ENCODE measurements at regions not wholly inside any gene's neighbourhood (a gene's known extent, or its start where the extent isn't known, plus 50 kb on each side); places are given as distances from the start of the nearest gene placed in this dataset.

DNA sequence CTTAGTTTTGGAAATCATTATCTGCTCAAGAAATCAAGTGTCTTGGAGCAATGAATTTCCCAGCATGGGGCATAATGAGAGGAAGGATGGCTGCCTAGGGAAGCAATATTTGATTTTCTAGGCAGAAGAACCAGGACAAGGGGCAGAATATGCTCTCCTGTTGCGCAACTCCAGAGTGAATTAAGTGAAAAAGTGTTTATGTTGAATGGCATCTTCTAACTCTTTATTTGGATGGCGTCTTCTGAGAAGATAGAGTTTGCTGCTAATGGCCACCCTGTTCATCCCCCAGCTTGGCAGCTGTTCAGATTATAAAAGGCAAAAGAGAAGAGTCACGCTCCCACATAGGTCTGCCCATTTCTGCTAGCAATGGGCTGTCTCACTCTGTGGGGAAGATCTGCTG is 1278.1 kb downstream of the AACS start:
- no peak for TF ChIP-seq EZH2 (IDR thresholded peaks at IDR 0.05; ENCODE audit: borderline replicate concordance, insufficient read depth, low read length, poor library complexity, severe bottlenecking)
- TF ChIP-seq RAD21 (conservative IDR thresholded peaks at IDR 0.05): no peak
- TF ChIP-seq EP300 (conservative IDR thresholded peaks at IDR 0.05; ENCODE audit: poor library complexity, severe bottlenecking): no peak
- TF ChIP-seq, protein P1, sequence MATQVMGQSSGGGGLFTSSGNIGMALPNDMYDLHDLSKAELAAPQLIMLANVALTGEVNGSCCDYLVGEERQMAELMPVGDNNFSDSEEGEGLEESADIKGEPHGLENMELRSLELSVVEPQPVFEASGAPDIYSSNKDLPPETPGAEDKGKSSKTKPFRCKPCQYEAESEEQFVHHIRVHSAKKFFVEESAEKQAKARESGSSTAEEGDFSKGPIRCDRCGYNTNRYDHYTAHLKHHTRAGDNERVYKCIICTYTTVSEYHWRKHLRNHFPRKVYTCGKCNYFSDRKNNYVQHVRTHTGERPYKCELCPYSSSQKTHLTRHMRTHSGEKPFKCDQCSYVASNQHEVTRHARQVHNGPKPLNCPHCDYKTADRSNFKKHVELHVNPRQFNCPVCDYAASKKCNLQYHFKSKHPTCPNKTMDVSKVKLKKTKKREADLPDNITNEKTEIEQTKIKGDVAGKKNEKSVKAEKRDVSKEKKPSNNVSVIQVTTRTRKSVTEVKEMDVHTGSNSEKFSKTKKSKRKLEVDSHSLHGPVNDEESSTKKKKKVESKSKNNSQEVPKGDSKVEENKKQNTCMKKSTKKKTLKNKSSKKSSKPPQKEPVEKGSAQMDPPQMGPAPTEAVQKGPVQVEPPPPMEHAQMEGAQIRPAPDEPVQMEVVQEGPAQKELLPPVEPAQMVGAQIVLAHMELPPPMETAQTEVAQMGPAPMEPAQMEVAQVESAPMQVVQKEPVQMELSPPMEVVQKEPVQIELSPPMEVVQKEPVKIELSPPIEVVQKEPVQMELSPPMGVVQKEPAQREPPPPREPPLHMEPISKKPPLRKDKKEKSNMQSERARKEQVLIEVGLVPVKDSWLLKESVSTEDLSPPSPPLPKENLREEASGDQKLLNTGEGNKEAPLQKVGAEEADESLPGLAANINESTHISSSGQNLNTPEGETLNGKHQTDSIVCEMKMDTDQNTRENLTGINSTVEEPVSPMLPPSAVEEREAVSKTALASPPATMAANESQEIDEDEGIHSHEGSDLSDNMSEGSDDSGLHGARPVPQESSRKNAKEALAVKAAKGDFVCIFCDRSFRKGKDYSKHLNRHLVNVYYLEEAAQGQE (IDR thresholded peaks at IDR 0.05; ENCODE audit: borderline replicate concordance): no peak
- no peak for TF ChIP-seq TAF1 (IDR thresholded peaks at IDR 0.05; ENCODE audit: low read depth)
- no peak for TF ChIP-seq MXI1 (conservative IDR thresholded peaks at IDR 0.05; ENCODE audit: poor library complexity, severe bottlenecking)
- TF ChIP-seq POLR2AphosphoS5 (IDR thresholded peaks at IDR 0.05): no peak
- TF ChIP-seq, protein P2, sequence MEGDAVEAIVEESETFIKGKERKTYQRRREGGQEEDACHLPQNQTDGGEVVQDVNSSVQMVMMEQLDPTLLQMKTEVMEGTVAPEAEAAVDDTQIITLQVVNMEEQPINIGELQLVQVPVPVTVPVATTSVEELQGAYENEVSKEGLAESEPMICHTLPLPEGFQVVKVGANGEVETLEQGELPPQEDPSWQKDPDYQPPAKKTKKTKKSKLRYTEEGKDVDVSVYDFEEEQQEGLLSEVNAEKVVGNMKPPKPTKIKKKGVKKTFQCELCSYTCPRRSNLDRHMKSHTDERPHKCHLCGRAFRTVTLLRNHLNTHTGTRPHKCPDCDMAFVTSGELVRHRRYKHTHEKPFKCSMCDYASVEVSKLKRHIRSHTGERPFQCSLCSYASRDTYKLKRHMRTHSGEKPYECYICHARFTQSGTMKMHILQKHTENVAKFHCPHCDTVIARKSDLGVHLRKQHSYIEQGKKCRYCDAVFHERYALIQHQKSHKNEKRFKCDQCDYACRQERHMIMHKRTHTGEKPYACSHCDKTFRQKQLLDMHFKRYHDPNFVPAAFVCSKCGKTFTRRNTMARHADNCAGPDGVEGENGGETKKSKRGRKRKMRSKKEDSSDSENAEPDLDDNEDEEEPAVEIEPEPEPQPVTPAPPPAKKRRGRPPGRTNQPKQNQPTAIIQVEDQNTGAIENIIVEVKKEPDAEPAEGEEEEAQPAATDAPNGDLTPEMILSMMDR (IDR thresholded peaks at IDR 0.05; ENCODE audit: poor library complexity, severe bottlenecking): no peak
- no peak for TF ChIP-seq SMC3 (conservative IDR thresholded peaks at IDR 0.05; ENCODE audit: poor library complexity)
- no peaks in the 10 kb centered on the region for H3K36me3 ChIP-seq (ENCODE audit: insufficient read depth, low read length)
- H2AFZ ChIP-seq (ENCODE audit: low read depth, low read length): no peak overlapping the region

DNA sequence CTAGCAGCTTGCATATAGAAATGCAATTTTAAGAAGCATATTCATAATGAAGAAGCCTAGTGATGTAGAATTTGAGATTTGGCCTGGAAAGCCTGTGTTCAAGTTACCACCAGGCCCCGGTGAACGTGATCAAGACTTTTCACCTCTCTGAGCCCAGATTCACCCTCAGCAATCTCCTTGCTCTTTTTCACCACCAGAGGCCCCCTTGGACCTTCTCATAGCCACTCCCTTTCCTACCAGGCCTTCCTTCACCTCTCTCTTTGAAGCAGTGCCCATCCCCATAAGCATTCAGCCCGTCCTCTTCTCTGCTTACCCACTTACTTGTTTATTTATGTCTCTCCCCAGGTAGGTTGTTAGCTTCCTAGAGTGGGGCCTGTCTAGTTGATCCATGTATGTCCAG is 1280.9 kb downstream of the AACS start:
- Histone ChIP-seq H3F3A (ENCODE audit: insufficient read depth, low read length, poor library complexity, severe bottlenecking) (no peaks in the 10 kb centered on the region), H3K36me3 (ENCODE audit: insufficient read depth, low read length) (no peaks in the 10 kb centered on the region), H3K4me3 (ENCODE audit: low read length) (no peak overlapping the region), H3K9ac (ENCODE audit: low read length) (no peak overlapping the region), H3K9me2 (ENCODE audit: insufficient read depth, low read length) (no peaks in the 10 kb centered on the region), H3K27ac (ENCODE audit: low read length) (no peak overlapping the region), H2AFZ (ENCODE audit: low read depth, low read length) (no peak overlapping the region), H4K20me1 (ENCODE audit: insufficient read depth) (no peaks in the 10 kb centered on the region), H3K4me2 (ENCODE audit: low read length) (no peak overlapping the region), H3K27me3 (ENCODE audit: insufficient read depth, low read depth, low read length) (no peaks in the 10 kb centered on the region), H3K79me2 (replicated peaks; ENCODE audit: insufficient read depth, low read length) (no peaks in the 10 kb centered on the region), H3K9me3 (ENCODE audit: low read length) (no peaks in the 10 kb centered on the region)
- TF ChIP-seq, protein P2 (IDR thresholded peaks at IDR 0.05; ENCODE audit: poor library complexity, severe bottlenecking): no peak
- TF ChIP-seq, protein P1 (IDR thresholded peaks at IDR 0.05; ENCODE audit: borderline replicate concordance): no peak
- TF ChIP-seq EP300 (conservative IDR thresholded peaks at IDR 0.05; ENCODE audit: poor library complexity, severe bottlenecking): no peak
- no peak for TF ChIP-seq SMC3 (conservative IDR thresholded peaks at IDR 0.05; ENCODE audit: poor library complexity)
- TF ChIP-seq EZH2 (IDR thresholded peaks at IDR 0.05; ENCODE audit: borderline replicate concordance, insufficient read depth, low read length, poor library complexity, severe bottlenecking): no peak
- TF ChIP-seq MXI1 (conservative IDR thresholded peaks at IDR 0.05; ENCODE audit: poor library complexity, severe bottlenecking): no peak
- no peak for TF ChIP-seq POLR2AphosphoS5 (IDR thresholded peaks at IDR 0.05)
- no peak for TF ChIP-seq TAF1 (IDR thresholded peaks at IDR 0.05; ENCODE audit: low read depth)
- no peak for TF ChIP-seq RAD21 (conservative IDR thresholded peaks at IDR 0.05)

More for the DNA sequence above, 1278.1 kb downstream of the AACS start:
- Histone ChIP-seq H3K27me3 (ENCODE audit: insufficient read depth, low read depth, low read length) (no peaks in the 10 kb centered on the region), H4K20me1 (ENCODE audit: insufficient read depth) (no peaks in the 10 kb centered on the region), H3F3A (ENCODE audit: insufficient read depth, low read length, poor library complexity, severe bottlenecking) (no peaks in the 10 kb centered on the region), H3K79me2 (replicated peaks; ENCODE audit: insufficient read depth, low read length) (no peaks in the 10 kb centered on the region), H3K9me2 (ENCODE audit: insufficient read depth, low read length) (no peaks in the 10 kb centered on the region), H3K9me3 (ENCODE audit: low read length) (no peaks in the 10 kb centered on the region), H3K4me3 (ENCODE audit: low read length) (no peak overlapping the region), H3K4me2 (ENCODE audit: low read length) (no peak overlapping the region), H3K27ac (ENCODE audit: low read length) (no peak overlapping the region), H3K9ac (ENCODE audit: low read length) (no peak overlapping the region)
